ENCODE measurements at regions not wholly inside any gene's neighbourhood (a gene's known extent, or its start where the extent isn't known, plus 50 kb on each side); places are given as distances from the start of the nearest gene placed in this dataset.

- TF ChIP-seq, protein P1, sequence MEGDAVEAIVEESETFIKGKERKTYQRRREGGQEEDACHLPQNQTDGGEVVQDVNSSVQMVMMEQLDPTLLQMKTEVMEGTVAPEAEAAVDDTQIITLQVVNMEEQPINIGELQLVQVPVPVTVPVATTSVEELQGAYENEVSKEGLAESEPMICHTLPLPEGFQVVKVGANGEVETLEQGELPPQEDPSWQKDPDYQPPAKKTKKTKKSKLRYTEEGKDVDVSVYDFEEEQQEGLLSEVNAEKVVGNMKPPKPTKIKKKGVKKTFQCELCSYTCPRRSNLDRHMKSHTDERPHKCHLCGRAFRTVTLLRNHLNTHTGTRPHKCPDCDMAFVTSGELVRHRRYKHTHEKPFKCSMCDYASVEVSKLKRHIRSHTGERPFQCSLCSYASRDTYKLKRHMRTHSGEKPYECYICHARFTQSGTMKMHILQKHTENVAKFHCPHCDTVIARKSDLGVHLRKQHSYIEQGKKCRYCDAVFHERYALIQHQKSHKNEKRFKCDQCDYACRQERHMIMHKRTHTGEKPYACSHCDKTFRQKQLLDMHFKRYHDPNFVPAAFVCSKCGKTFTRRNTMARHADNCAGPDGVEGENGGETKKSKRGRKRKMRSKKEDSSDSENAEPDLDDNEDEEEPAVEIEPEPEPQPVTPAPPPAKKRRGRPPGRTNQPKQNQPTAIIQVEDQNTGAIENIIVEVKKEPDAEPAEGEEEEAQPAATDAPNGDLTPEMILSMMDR (IDR thresholded peaks at IDR 0.05; ENCODE audit: insufficient read depth, low read length): no peak
- no peak for TF ChIP-seq GABPA (IDR thresholded peaks at IDR 0.05; ENCODE audit: low read depth)
- TF ChIP-seq POLR2AphosphoS5 (IDR thresholded peaks at IDR 0.05; ENCODE audit: low read depth): no peak
- TF ChIP-seq, protein P2, sequence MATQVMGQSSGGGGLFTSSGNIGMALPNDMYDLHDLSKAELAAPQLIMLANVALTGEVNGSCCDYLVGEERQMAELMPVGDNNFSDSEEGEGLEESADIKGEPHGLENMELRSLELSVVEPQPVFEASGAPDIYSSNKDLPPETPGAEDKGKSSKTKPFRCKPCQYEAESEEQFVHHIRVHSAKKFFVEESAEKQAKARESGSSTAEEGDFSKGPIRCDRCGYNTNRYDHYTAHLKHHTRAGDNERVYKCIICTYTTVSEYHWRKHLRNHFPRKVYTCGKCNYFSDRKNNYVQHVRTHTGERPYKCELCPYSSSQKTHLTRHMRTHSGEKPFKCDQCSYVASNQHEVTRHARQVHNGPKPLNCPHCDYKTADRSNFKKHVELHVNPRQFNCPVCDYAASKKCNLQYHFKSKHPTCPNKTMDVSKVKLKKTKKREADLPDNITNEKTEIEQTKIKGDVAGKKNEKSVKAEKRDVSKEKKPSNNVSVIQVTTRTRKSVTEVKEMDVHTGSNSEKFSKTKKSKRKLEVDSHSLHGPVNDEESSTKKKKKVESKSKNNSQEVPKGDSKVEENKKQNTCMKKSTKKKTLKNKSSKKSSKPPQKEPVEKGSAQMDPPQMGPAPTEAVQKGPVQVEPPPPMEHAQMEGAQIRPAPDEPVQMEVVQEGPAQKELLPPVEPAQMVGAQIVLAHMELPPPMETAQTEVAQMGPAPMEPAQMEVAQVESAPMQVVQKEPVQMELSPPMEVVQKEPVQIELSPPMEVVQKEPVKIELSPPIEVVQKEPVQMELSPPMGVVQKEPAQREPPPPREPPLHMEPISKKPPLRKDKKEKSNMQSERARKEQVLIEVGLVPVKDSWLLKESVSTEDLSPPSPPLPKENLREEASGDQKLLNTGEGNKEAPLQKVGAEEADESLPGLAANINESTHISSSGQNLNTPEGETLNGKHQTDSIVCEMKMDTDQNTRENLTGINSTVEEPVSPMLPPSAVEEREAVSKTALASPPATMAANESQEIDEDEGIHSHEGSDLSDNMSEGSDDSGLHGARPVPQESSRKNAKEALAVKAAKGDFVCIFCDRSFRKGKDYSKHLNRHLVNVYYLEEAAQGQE (IDR thresholded peaks at IDR 0.05; ENCODE audit: insufficient replicate concordance, low read depth): no peak
- no peak for TF ChIP-seq SPI1 (IDR thresholded peaks at IDR 0.05; ENCODE audit: borderline replicate concordance, low read depth)
Observed at GRCh38 chr1:106998431-106999002, 58.0 kb upstream of the PRMT6 start.
